Hematopoietic multipotent progenitor cell (in vitro differentiated cells): ENCODE measurements at regions not wholly inside any gene's neighbourhood (a gene's known extent, or its start where the extent isn't known, plus 50 kb on each side); places are given as distances from the start of the nearest gene placed in this dataset.

Experiments used
- DNase-seq, 3 donors: peaks; one replicate each; pipeline ENCODE4 v3.0.0-alpha.2; 2011 to 2015; ENCODE audit warnings: low read depth in 2 of 3, low spot score in 2 of 3

- no peak for DNase-seq
Observed at GRCh38 chr12:125470838-125471783, 405.9 kb downstream of the AACS start.

DNA sequence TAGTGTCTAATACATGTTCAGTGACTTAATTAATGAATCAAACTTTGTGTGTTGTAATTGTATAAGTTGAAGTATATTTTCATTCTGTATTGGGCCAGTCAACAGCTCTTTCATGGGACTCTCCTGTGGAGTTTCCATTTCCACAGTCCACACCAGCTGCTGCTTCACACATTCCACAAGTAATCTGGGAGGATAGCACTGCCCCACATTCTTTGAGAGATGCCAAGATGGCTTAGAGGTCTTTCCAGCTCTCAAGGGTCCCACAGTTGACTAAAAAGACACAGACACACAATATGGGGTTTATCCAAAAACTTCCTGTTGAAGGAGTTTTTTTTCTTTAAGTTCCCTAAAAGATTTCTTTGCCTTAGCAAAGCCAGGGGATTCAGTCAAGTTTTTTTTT is 408.3 kb downstream of the AACS start:
- no peak for DNase-seq

DNA sequence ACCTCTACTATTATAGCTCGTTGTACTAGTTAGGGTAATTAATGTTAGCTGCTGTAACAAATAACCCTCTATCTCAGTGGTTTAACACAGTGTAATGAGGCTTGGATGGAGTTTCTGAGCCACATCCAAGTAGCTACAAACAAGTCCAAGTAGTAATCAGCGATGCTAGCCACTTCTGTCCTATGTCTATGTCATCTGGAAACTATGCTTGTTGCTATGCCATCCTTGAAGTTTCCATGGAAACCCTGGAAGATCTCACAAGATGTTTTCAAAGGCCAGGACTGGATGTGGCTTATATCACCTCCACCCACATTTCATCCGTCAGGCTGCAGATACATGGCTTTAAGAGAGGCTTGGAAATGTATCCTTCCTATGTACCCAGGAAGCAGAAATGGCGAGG is 422.1 kb downstream of the AACS start:
- DNase-seq, result no peak

- DNase-seq, result no peak
Observed at GRCh38 chr12:125491553-125491952, 426.3 kb downstream of the AACS start.

- no peak for DNase-seq
Observed at GRCh38 chr12:125492354-125493270, 427.4 kb downstream of the AACS start.

GRCh38 chr12:125493704-125494308 is 428.6 kb downstream of the AACS start:
- DNase-seq, result no peak

DNA sequence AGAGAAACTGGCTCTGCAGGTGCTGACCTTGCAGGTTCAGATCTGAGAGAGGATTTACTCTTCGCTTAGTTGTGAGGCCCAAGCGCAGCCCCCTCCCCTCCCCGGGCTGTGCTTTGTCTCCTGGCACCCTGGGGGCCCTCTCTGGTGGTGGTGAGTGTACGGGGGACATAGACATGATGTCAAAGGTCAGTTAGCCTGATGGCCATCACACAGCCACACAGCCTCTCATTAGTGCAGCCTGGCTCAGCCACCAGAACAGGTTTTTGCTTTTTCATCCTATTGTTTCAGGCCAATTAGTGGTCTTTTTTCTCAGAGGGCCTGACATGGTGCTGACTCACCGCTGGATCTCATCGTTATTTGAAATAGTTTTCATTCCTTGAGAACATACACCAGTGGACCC is 437.9 kb downstream of the AACS start:
- DNase-seq, result no peak

GRCh38 chr12:125509195-125509594 is 444.0 kb downstream of the AACS start:
- no peak for DNase-seq

DNA sequence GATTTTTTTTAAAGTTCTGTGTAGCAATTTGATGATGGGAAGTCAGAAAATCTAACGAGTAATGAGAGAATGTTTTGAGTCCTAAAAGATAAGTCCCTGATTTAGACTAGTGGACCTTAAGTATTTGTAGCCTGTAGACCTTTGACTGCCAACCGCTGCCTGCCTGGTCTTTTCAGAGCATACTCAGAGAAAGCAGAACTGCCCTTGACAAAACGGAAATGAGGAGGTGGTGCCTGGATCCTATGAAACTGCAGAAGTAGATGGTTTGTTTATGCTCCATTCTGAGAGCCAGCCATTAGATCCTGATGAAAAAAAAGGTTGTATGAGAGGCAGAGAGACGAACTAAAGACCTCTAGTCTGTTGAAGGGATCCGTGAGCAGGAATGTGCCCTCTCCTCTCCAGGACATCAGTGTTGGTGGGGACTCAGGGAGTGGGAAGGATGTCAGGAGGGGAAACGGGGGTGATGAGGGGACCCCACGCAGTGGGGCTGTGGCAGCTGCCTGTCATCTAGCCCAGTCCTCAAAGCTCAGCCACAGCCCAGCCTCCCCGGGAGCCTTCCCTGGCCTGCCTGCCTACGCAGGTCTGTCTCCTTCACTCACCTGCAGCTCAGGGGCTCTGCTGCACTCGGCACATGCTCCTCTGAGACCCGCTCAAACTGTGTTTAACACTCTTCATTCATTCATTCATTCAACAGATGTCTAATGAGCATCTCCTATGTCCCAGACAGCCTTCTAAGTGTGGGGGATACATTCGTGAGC is 447.5 kb downstream of the AACS start:
- DNase-seq, result peak in 2 of 3 donors; percentile 16 to 69

DNA sequence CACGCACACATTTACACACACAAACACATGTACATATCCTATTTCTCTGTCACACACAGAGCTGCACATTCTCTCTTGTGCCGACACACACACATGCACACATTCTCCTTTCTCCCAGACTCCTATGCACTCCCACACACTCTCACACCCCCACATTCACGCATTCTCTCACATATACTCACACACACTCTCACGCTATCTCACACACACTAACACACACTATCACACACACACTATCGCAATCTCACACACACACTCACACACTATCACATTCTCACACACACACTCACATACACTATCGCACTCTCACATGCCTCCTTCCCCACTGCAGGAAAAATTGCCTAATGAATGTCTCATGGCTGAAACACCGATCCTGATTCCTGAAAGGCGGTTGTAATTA is 450.7 kb downstream of the AACS start:
- DNase-seq, result no peak

- DNase-seq, result peak in 1 of 3 donors; percentile 24
Observed at GRCh38 chr12:125518074-125518473, 452.8 kb downstream of the AACS start.

GRCh38 chr12:125519026-125519651 is 453.9 kb downstream of the AACS start:
- no peak for DNase-seq

DNA sequence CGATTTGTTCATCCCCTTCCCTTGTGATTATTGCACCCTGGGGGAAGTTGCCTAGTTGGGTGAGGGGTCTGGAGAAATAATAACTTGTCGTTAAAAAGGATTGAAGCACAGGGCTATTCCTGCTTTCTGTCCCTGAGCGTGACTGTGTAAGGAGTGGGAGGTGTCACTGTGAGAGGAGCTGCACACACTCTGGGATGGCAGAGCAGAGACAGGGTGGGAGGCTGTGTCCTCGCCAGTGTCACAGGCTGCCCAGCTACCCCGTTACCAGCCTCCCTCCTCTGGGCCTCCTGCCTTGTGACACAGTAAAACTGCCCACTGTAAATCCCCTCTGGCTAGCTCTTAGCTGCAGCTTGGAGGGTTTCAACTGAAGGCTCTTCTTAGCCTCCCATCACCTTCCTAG is 460.6 kb downstream of the AACS start:
- DNase-seq, result no peak

- no peak for DNase-seq
Observed at GRCh38 chr12:125528281-125528680, 463.0 kb downstream of the AACS start.

- DNase-seq, result no peak
Observed at GRCh38 chr12:125530201-125530600, 465.0 kb downstream of the AACS start.

DNA sequence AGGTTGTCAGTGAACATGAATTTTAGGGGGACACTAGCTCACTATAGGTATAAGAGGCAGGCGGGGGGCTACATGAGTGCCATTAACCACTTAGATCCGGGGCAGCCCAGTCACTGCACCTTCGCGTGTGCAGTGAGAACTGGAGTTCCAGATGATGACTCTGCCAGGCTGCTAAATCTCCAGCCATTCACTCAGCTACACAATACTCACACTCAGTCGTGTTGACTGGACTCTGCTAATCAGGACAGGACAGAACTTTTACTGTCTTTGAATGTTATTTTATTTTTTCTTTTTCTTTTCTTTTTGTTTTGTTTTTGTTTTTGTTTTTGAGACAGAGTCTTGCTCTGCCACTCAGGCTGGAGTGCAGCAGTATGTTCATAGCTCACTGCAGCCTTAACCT is 465.6 kb downstream of the AACS start:
- no peak for DNase-seq

- no peak for DNase-seq
Observed at GRCh38 chr12:125531574-125531973, 466.3 kb downstream of the AACS start.

- DNase-seq, result peak in 2 of 3 donors; percentile 15 to 31
Observed at GRCh38 chr12:125533434-125534029, 468.3 kb downstream of the AACS start.

DNA sequence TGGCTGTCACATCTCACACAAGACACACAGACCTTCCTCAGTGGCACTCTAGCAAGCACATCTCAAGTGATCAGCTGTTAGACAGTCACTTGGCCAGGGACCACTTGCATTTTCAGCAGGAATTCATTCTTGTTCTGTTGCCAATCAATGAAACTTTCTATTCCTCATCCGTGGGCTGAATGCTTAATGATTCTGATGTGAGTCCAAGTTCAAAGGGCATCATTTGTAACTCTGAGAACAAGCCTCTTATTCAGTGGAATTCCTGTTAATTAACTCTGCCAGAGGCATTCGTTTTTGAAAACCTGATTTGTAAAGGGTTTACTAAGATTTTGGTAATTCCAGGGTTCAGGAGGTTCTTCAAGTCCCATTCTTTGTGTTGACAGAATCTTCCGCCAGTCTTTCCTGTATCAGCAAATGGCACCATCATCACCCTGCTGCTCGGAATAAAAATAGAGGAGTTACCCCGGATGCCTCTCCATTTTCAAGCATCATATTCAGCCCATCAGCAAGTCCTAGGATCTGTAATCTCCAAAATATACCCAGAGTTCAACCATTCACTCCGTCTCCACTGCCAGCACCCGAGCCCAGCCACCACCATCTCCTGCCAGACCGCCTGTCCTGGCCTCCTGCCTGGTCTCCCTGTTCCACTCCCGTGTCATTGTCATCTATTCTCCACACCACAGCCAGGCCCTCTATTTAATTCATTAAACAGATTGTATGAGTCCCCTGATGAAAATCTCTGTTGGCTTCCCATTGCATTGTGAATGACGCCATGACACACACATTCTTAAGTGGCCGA is 473.4 kb downstream of the AACS start:
- DNase-seq, result no peak
